ENCODE measurements at regions not wholly inside any gene's neighbourhood (a gene's known extent, or its start where the extent isn't known, plus 50 kb on each side); places are given as distances from the start of the nearest gene placed in this dataset.

DNA sequence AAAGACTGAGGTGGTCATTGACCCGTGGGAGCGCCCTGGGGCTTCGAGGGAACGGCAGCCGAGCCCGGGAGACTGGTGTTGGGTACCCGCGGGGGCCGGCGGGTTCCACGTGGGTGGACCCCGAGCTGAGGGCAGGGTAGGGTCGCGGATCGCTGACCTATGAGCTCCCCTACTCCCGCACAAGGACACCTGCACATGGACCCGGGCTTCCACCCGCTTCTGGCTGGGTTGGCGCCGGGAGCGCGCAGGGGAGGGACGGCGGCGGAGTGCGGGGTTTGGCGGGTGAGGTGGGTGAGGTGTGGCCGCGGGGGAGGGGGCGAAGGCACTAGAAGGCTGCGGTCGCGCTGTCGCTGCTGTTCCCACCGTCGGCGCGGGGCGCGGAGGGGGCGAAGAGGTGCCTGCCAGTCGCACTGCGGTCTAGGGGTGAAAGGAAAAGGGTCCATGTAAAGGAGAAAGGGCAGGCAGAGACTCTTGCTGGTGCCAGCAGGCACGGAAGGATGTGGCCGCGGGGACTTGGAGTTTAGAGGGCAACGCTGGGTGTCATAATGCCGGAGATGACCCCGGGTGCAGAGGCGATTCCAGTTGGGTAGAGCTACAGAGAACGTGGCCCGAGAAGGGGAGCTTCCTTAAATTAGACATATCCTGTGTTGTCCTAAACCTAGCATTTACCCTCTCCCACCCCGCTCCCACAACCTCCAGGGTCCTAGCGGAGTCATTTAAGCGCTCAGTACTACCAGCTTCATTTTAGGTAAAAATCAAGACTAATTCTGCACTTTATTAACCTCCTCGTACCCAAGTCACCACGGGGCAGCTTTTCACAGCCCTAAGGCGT lies 245.9 kb upstream of the TOPAZ1 start:
- no peak for DNase-seq

DNA sequence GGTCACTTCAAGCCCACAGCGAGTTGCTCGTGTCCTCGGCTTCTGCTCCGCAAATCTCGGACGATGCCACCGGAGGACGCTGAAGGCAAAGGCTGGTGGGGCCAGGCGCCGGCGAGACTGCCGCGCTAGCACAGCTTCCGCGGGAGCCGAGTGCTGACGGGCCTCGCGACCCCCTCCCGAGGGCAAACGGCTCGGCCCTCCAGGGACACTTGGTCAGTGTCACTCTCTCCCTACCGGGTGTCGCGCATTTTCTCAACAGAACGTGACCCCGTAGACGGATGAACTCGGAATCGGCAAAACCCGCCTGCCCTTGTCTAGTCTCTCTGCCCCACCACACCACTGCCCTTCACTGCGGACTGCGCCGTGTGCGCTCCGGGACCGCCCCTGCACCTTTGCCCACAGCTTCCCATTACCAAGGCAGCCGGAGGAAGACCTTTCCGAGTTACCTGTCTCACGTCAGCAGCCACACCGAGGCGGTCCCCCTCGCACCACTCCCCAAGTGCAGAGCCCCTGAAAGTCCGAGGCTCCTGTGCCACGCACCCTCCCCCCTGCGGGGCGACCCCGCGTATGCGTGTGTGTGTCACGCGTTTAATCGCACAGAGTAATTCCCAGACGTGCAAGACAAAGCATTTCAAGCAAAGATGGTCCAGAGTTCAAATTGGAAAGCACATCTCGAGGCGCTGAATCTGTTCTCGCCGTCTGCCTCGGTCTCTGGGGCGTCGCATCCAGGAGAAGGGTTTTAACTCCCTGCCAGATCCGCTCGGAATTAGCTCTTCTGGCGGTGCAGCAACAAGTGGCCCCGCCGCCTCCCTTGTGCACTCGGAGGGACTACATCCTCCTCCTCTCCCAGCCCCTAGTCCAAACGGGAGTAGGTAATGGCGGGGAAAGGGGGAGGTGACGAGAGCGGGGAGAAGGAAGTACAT lies 245.0 kb upstream of the TOPAZ1 start:
- no peak for DNase-seq

DNA sequence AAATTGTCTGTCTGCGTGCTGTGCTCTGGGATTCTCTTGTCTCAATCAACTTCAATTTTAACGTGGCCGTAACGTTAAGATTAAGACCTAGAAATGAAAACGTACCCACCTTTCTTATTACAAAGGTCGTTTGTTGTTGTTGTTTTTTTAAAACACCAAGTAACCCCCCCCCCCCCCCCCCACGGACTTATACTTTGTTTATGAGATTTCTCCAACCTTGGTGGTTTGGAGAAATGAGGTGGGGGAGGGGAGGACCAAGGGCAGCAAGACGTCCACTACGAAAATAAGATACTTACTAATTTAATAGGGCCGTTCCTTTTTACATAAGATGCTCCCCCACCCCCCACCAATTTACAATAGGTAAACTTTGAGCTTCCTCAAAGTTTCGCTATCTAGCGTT lies 244.4 kb upstream of the TOPAZ1 start:
- DNase-seq: no peak

DNA sequence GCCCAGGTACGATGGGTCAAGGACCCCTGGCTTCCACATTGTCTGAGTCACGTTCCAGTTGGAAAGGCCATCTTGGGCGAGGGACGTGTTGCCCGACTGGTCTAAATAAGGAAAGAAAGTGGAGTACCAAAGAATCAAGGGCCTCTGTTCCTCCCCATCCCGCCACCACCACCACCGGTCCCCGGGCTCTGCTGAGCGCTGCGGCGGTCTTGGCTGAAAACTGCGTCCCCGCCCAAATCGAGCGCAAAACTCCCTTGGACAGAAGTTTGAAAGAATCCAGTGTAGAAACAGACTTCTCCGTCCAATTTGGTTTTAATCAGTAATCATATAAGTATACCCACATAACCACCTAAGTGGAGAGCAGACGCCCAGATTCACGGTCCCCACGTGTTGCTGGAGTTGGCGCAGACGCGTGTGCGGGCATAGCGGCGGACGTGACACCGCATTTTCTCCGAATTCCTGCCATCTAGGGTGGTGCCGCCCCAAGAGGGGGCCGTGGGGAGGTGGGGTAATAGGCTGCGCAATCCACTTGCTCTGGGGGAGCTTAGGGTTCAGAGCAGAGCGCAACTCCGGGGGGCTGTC lies 243.8 kb upstream of the TOPAZ1 start:
- no peak for DNase-seq

DNA sequence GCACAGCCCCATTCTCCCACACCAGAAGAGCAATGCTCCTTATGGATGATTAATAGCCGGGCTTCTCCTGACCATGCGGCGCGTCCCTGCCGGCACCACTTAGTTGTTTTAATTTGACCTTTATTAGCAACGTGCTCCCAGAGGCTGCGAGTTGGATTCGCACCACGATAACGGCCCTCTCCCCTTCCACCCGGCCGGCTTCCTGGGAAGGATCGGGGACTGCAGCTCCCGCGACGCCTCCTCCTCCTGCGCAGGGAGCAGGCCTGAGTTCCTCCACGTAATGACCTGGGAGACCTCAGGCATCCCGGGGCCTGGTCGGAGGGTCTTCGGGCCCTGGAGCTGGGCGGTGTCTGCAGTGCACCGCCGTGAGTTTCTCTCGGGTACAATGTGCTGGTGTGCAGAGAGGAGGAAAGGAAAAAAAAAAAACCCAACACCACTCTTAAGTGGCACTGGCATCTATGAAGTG lies 243.3 kb upstream of the TOPAZ1 start:
- no peak for DNase-seq

DNA sequence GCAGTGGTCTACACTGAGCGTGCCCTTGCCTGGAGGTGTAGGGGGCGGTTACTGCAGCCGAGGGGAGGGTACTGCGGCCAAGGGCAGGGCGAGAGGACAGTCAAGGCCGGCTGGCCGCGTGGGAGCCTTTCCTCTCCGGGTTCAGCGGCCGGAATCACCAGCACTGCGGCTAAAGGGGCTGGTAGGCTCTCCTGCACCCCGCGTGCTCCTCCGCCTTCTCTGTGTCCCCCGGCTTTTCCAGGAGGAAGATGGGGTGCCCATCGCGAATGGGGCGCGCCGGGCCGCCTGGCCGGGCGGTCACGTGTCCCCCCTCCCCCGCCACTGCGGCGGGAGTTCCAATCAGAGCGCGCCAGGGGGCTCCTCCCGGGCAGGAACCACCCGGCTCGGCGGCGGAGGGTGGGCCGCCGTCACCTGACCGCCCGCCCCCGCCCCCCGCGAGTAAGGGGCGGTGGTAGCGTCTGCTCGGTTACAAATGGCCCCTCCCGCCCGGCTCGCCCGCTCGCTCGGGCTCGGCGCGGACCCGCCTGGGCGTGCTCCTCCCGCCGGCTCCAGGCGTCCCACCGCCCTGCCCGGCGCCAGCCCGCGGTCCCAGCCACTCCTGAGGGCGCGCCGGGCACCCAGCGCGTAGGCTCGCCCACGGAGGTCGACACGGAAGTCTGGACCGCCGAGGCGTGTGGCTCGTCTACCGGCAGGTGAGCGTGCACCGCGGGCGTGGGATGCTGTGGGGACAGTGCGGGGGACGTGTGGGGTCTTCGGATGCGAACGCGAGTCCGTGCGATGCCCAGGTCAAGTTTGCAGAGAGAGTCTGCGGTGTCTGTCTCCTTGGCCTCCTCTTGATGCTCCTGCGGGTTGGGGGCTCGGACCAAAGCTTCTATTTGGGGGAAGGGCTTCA lies 242.6 kb upstream of the TOPAZ1 start:
- DNase-seq: no peak

DNA sequence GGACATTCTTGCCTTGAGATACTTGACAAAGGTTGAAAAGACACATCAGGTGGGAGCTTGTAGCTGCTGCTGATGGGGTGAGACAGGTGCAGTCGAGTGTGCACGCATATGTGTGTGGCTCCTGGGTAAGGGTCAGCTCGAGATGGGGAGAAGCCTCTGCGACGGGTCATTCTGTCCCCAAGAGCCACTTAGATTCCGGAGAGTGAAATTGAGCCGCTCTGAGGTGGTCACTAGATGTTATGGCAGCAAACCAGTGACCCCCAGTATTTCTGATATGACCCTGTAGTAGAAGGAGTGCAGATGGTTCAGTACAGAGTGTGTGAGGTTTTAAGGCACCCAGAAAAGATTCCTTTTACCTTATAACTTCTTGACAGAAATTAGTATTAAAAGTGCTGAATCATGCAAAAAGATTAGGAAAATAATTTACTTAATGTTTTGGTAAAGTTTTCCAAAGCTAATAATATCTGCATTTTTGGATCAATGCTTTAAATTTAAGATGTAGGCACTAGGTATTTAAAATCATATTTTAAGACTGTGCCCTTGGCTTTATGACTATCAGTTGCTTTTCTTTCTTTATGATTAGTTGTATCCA lies 241.9 kb upstream of the TOPAZ1 start:
- no peak for DNase-seq

DNA sequence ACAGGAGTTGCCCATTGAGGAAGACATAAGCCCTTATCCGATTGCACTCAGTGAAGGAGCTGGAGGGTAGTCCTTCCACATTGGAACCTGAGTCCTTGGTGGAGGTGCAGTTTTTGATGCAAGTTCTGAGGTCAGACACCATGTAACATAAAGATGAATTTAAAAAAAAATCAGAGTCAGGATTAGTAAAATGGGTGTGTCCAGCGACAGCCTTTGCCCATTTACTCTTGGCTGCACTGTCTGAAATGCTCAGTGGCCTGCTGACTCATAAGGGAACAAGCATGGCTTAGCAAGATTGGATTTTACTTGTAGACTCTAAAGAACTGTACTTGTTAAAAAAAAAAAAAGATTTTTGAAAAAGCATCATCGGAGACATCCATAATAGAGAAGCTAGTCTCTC lies 241.1 kb upstream of the TOPAZ1 start:
- no peak for DNase-seq

DNA sequence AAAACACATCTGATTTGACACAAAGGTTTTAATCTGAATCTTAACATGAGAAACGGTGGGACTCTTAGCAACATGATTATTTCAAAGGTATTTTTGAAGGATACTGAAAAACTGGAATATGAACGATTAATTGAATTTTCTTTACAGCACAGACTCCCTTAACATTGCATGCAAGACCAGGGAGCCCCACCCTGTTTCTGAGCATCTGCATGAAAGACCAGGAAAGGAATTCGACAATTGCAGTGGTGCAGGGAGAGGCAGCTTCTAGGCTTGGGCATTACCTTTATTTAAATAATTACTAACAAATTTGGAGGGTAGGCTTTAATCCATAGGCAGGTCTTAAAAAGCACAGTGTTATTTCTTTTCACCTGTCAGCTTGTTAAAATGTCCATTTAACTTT lies 240.6 kb upstream of the TOPAZ1 start:
- DNase-seq: no peak

DNA sequence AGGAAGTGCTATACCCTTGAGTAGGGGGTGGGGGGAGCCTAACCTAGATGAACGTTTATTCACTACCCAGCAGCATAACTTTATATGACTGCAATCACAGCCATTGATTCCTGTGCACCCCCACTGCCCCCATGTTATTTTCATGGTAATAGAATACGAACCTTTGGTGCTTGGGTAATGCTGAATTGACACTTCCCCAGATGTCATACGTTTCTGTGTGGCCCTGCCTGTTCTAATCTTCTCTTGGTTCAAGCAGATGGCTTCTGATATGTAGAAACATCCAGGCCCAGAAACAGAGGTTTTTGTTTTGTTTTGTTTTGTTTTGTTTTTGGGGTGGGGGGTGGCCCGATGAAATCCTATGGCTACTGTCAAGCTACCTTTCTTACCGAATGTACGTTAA lies 237.9 kb upstream of the TOPAZ1 start:
- no peak for DNase-seq

DNA sequence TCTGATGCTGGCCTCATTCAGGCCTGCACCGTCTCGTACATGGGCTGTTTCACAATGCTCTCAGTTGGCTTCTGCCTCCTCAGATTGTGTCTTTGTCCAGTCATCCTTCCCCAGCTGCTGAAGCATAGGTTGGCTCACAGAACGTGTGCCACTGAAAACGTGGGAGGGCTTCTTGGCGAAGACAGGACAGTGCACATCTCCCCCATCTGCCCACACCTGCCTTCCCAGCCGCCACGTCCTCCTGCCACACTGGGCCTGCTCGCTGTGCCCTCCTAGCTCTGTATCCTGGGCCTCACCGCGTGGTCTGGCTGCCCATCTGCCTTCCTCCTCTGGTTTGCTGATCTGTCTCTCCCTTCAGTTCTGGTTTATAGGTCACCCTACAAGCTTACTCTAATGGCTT lies 230.0 kb upstream of the TOPAZ1 start:
- no peak for DNase-seq

DNA sequence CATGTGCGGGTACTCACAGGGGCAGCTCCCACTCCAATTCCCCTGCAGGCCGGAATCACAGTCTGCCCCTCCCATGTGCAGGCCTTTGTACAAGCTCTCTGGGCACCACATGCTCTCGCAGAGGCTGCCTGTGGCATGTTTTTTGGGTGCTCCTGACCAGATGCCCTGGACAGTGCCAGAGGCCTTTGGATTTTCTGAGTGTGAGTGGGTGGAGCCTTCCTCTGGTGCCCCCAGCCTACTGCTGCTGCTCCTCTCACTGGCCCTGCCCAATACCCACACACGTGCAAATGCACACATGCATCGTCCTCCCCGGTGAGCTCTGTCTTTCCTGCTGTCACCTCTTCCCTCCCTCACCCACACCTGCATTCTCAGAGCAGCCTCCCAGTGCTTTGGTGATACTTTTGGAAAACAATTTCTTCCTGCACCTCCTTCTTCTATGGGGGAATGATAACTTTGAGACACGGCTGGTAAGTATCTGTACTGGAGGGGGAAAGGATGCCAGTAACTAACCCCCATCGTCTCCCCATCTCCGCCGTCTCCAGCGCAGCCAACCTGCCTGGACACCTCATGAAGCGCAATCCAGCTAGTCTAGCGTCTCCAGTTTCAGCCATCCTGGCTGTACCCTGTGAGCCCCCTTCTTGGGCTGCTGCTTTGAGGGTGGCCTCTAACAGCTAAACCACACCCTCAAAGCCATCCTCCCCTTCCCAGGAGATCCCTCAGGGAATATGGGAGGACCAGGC lies 229.4 kb upstream of the TOPAZ1 start:
- no peak for DNase-seq

DNA sequence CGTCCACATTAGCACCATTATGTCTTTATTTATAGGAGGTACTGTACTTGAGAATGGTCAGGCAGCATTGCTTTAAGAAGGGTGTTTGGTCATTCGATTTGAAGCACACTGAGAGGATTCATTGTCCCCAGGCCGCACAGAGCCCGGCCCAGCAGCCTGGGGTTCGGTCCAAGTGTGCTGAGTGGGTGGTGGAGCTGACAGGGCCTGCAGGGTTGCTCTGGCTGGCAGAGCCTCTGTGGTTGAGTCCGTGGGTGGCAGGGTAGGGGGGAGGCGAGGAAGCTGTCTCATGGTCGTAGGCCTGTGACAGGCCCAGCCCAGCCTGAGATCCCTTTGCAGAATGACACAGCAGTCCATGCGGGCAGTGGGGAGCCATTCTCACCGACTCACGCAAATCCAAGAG lies 227.7 kb upstream of the TOPAZ1 start:
- no peak for DNase-seq

DNA sequence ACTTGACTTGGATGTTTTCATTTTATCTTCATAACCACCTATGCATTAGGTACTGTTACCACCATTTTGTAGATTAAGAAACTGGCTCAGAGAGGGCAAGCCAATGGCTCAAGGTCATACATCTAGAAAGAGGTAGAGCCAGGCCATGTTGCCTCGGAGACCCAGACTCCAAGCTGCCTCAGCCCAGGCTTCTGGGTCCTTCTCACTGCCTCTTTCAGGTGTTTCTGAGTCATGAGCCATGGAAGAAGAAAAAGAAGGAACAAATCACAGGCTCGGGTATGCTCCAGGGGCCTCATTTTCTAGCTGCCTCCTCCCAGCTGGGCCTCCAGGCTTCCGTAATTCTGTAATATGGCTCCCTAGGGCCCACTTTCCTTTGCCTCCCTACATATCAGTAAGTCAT lies 226.5 kb upstream of the TOPAZ1 start:
- no peak for DNase-seq

DNA sequence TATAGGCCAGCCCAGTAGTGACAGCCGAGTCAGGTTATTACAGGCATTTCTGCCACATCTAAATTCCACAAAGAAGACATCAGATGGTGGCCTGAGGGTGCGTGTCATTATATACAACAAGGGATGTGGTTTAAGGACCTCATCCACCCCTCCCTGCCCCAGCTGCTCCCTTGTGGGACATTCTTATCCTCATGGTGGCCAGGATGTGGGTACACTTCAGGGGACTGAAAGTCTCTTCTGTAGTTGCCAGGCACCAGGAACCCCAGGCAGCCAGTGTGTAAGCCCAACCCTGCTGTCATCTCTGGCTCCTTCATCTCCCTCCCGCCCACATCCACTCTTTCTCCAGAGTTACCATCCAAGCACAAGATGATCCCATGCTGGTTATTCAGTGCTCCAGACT lies 224.9 kb upstream of the TOPAZ1 start:
- DNase-seq: no peak

DNA sequence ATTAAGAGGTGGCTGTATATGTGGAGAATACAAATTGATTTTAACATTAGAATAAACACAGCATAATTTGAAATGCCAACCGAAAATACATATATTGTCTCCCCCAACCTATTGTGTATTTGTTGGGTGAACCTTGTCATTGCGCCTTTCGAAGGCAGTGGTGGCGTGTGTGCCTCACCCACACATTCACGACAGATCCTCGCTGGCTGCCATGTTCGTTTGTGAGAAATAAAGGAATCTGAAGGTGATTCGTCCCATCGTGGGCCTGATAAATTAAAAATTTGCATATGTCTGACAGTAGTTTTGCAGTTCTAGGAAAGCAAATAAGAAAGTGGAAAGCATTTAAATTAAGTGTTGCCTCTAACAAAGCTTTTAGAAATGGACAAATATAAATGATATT lies 222.8 kb upstream of the TOPAZ1 start:
- no peak for DNase-seq

DNA sequence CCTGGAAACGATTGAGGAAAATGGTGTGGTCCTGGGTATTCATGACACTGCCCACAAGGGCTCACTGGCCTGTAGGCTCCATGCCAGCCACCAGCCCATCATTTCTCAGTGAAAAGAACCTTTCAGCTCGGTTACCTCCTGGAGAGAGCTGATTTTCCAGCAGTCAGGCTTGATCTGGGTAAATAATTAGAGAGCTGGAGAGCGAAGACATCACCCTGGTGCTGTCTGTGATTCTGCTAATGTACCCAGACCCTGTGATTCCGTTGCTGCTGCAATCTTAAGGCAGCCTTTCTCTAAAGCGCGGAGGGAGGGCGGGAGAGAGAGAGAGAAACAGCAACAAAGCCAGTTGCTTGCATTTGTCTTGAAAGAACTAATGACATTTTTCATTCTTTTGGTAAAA lies 221.9 kb upstream of the TOPAZ1 start:
- DNase-seq: no peak

DNA sequence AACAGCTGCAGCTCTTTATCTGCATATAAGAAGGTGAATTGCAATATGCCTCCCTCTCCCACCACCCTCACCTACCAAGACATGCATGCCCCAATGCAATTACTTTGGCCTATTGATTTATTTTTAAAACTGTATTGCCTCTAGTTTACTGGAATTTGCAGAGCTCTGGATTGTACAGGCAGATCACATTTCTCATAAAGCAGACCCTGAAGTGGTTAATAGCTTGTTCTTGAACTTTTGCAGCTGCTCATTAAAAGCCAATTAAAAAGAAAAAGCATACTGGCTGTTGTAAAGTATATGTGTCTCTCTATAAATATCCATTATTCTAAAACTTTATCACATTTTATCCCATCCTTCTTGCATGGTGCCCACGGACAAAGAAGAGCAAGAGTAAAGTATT lies 221.5 kb upstream of the TOPAZ1 start:
- DNase-seq: no peak

DNA sequence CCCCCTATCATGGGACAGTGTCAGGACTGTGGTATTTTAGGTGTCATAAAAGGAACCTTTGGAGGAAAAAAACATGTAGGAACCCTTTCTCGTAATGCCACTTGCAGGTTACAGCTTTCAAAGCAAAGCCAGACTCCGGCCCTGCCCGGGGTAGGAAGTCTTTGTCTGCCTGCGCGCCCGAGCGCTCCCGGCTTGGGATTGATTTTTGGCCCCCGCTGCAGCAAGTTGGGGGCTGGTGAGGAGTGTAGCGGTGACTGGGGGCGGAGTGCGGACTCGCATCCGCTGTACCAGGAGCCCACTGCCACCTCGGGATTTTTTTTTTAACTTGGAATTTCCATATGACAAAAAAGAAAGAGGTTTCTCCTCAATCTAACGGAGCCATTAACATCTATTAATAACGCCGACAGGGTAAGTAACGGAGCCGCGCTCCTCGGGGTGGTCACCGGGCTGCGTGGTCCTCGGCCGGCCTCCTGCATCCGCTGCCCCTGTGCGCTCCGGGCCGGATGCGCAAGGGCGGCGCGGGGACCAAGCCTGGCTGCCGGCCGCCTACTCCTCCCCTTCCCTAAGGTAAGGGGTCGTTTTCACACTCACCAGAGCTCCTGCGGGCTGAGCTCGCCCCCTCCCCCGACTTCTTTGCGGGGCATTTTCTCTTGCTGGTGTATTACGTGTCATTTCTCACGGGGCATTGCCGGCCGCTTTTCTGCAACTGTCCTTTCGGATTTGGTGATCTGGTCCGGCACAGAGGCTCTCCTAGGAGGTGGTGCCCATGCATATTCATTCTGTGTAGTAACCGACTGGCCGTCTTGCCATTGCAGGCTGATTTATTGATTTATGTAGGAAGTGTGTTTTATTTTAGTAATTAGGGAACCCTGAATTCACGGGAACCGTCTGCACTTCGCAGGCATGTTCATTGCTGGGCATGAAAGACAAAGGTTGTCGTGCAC lies 219.8 kb upstream of the TOPAZ1 start:
- no peak for DNase-seq

DNA sequence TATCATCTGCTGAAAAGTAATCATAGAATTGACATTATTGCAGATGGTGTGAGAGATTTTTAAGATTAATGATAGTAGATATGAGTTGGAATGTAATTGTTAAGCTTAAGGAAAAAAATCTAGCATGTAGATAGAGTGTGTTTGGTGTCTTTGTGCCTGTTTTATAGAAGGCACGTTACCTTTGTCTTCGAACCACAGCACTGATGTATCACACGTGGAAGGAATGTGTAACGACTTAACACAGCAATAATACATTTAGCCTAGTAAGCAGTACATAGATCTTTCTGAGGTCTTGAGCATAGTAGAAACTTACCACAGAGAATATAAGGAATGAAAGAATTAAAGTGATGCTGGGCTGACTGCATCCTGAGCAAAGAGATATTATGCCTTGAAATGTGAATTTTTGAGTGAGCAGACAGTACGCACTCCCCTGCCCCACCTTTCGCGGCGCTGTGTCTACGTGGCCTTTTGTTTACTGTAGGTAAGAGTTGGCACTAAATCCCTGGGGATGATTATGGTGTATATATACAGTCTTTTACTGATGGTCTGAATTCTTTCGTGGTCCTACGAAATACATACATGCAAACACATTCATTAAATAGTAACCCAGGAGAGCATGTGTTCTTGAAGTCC lies 217.6 kb upstream of the TOPAZ1 start:
- no peak for DNase-seq
